OCI-LY3 (cell line): ENCODE measurements at regions not wholly inside any gene's neighbourhood (a gene's known extent, or its start where the extent isn't known, plus 50 kb on each side); places are given as distances from the start of the nearest gene placed in this dataset.

Experiments used
- CTCF ChIP-seq: fragments of 200-600, 300-600 bp; sonication (generic); IDR thresholded peaks from 2 replicates; pipeline ENCODE4 v1.5.1; 2014; ENCODE audit warnings: antibody characterized with exemption, low read length, low read depth
- EZH2phosphoT487 ChIP-seq: fragments of 200-600 bp; shearing (Covaris generic); IDR thresholded peaks from 2 replicates; pipeline ENCODE4 v1.6.1; 2018; ENCODE audit warnings: antibody characterized with exemption, mixed run types, low read depth

DNA sequence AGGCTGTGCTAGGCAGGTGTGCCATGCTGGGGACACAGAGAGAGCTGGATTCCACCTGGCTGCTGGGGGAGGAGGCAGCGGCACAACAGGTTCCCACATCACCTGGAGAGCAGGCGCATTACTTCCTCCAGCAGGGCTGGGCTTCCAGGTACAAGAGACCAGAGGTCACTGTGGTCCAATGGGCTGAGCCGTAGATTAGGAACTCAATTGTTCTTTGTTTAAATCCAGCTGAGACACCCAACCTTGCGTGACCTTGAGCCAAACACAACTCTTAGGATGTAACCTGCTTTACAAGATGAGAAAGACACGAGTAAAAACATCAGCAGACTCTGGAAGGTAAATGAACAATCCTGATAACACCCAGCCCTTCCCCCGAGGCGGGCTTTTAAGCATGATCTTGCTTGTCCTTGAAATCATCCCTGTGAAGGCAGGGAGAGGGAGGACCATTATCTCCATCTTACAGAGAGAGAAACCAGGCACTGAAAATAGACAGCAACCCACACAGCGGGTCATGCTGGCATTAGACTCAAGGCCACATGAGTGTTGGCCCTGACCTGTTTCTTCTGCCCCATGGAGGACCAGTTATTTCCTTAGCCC is 216.5 kb upstream of the RREB1 start:
- TF ChIP-seq CTCF: no peak
- TF ChIP-seq EZH2phosphoT487: no peak
